ENCODE measurements at regions not wholly inside any gene's neighbourhood (a gene's known extent, or its start where the extent isn't known, plus 50 kb on each side); places are given as distances from the start of the nearest gene placed in this dataset.

DNA sequence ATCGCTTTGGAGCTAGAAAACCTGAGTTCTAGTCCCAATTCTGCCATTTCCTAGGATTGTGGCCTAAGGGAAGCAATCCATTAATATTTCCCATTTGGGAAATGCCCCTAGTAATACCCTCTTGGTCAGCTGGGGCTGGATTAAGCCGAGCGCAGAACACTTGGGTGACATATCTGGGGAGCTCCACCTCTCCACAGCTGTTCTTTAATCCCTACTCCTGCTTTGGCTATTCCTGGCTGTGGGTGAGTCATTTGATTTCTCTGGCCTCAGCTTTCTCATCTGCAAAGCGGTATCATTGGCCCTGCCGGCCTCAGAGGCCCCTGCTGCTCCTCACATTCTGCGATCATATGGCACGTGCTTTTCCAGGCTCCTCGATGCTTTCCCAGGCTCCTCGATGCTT is 108.3 kb downstream of the BUB3 start:
- H2AK5ac ChIP-seq (ENCODE audit: low read depth, low read length) = no peak overlapping the region
- no peak overlapping the region for H3K4ac ChIP-seq (replicated peaks; ENCODE audit: insufficient read length, low read depth, low read length)
- H3K23me2 ChIP-seq (ENCODE audit: low read depth, low read length) = no peaks in the 10 kb centered on the region; the same call in 1 of the 2 replicates
- H3K79me1 ChIP-seq (ENCODE audit: low read depth, low read length) = no peaks in the 10 kb centered on the region
- no peak overlapping the region for H4K8ac ChIP-seq (ENCODE audit: extremely low read depth, insufficient read depth, low read length)
- CTCF ChIA-PET (ENCODE audit: partially characterized antibody) = interaction anchor here (0.6 to 1.8 kb wide), 4 partner anchors 11 to 311 kb away, joined by 3 to 6 read pairs (median 4); no protein-coding TSS in a partner anchor
- no peak for DNase-seq (ENCODE audit: low read depth in 1 of 2, low spot score in 2 of 2)
- H3K56ac ChIP-seq (replicated peaks; ENCODE audit: insufficient read length, low read depth, low read length) = no peak overlapping the region
- H3K9ac ChIP-seq (replicated peaks in 1 of 4; ENCODE audit: extremely low read depth in 1 of 4, low read depth in 3 of 4, low read length in 3 of 4) = no peak overlapping the region
- H3K36me3 ChIP-seq (ENCODE audit: control insufficient read depth in 2 of 4, insufficient read depth in 4 of 4, low read length in 3 of 4) = no peaks in the 10 kb centered on the region
- H3K79me2 ChIP-seq (ENCODE audit: control insufficient read depth in 1 of 2, insufficient read depth in 2 of 2, low read length in 2 of 2) = no peaks in the 10 kb centered on the region
- H2BK20ac ChIP-seq (ENCODE audit: low read length) = no peak overlapping the region
- no peak overlapping the region for H3K4me3 ChIP-seq (ENCODE audit: extremely low read depth in 1 of 4, insufficient read depth in 2 of 4, low read depth in 3 of 4, low read length in 4 of 4)
- no peak overlapping the region for H2BK5ac ChIP-seq (ENCODE audit: low read depth, low read length)
- POLR2A ChIA-PET (ENCODE audit: partially characterized antibody) = interaction anchor here (0.7 kb wide), 1 partner anchor 56 kb away, joined by 4 read pairs; no protein-coding TSS in a partner anchor
- 90% methylated on average over 9 of the region's 9 CpGs; no CpG with 5 or more reads in 1 of the 2 experiments for WGBS, 2 experiments (ENCODE audit: extremely low coverage in 1 of 2, insufficient coverage in 1 of 2, insufficient read length in 1 of 2, insufficient replicate concordance in 2 of 2, low coverage in 1 of 2, low lambda C conversion rate in 2 of 2, missing lambda C conversion rate in 1 of 2)
- no peaks in the 10 kb centered on the region for H3K4me1 ChIP-seq (replicated peaks in 1 of 4; ENCODE audit: control insufficient read depth in 3 of 4, insufficient read depth in 4 of 4, low read length in 3 of 4)
- H2BK12ac ChIP-seq (ENCODE audit: low read depth, low read length) = no peak overlapping the region
- H4K20me1 ChIP-seq (replicated peaks in 1 of 2; ENCODE audit: control insufficient read depth in 1 of 2, insufficient read depth in 2 of 2, low read length in 2 of 2) = peaks cover 0 to 2% of the 10 kb centered on the region in 2 experiments
- H2AFZ ChIP-seq (ENCODE audit: low read length) = no peak overlapping the region
- no peak overlapping the region for H3K23ac ChIP-seq (ENCODE audit: insufficient read length)
- no peak overlapping the region for H3K14ac ChIP-seq (ENCODE audit: insufficient read length)
- H2BK15ac ChIP-seq (ENCODE audit: low read length) = no peak overlapping the region
- no peak for TF ChIP-seq PHF8 (conservative IDR thresholded peaks at IDR 0.05; ENCODE audit: low read depth, low read length)
- TF ChIP-seq MAFK (IDR thresholded peaks at IDR 0.05; ENCODE audit: low read depth, low read length) = no peak
- TF ChIP-seq SP4 (IDR thresholded peaks at IDR 0.05; ENCODE audit: low read length) = no peak
- TF ChIP-seq TBP (IDR thresholded peaks at IDR 0.05; ENCODE audit: low read depth, low read length) = no peak
- no peak for TF ChIP-seq SRF (IDR thresholded peaks at IDR 0.05; ENCODE audit: low read depth, low read length)
- TF ChIP-seq KDM5A (IDR thresholded peaks at IDR 0.05; ENCODE audit: low read length) = no peak
- TF ChIP-seq GTF2F1 (IDR thresholded peaks at IDR 0.05; ENCODE audit: borderline replicate concordance, low read depth, low read length) = no peak
- no peak for TF ChIP-seq TAF7 (optimal IDR thresholded peaks at IDR 0.05; ENCODE audit: borderline replicate concordance, low read depth, low read length)
- TF ChIP-seq CHD1 (IDR thresholded peaks at IDR 0.05; ENCODE audit: low read depth, low read length) = no peak
- H3K18ac ChIP-seq (ENCODE audit: extremely low read depth, low read length) = no peak overlapping the region
- no peak for FAIRE-seq
- H4K5ac ChIP-seq (ENCODE audit: insufficient read length, low read depth, low read length) = no peak overlapping the region
- no peak overlapping the region for H2BK120ac ChIP-seq (replicated peaks; ENCODE audit: low read depth, low read length)
- H3K4me2 ChIP-seq (ENCODE audit: insufficient read depth in 1 of 2, low read depth in 2 of 2, low read length in 2 of 2) = no peak overlapping the region
- no peak overlapping the region for H3K27ac ChIP-seq (ENCODE audit: low read depth, low read length)
- no peak overlapping the region for H4K91ac ChIP-seq (replicated peaks; ENCODE audit: insufficient read length, low read length)
- no peaks in the 10 kb centered on the region for H3K9me3 ChIP-seq (ENCODE audit: insufficient read depth in 2 of 2, low read depth in 1 of 2, low read length in 1 of 2)
- H3K27me3 ChIP-seq (replicated peaks in 1 of 4; ENCODE audit: control insufficient read depth in 3 of 4, extremely low read depth in 1 of 4, insufficient read depth in 3 of 4, low read length in 3 of 4) = no peaks in the 10 kb centered on the region

Data from H1 (cell line).